ENCODE measurements at regions not wholly inside any gene's neighbourhood (a gene's known extent, or its start where the extent isn't known, plus 50 kb on each side); places are given as distances from the start of the nearest gene placed in this dataset.

- H3K27ac ChIP-seq (ENCODE audit: low read depth, low read length): no peak overlapping the region
- no peaks in the 10 kb centered on the region for H3K9me3 ChIP-seq (ENCODE audit: control insufficient read depth, insufficient read depth, low read length)
- H3K4me1 ChIP-seq (ENCODE audit: control insufficient read depth, insufficient read depth, low read length): no peaks in the 10 kb centered on the region
- WGBS (ENCODE audit: insufficient coverage): no CpG with 5 or more reads among the region's 2 CpGs
- H3K36me3 ChIP-seq (ENCODE audit: control insufficient read depth, insufficient read depth, low read length): no peaks in the 10 kb centered on the region
- no peak overlapping the region for H3K4me3 ChIP-seq (ENCODE audit: low read depth, low read length)
- no peak for DNase-seq (ENCODE audit: low read depth in 4 of 6, low spot score in 6 of 6)
- no peaks in the 10 kb centered on the region for H3K27me3 ChIP-seq (ENCODE audit: control insufficient read depth, insufficient read depth, low read length)
These were observed 90.2 kb upstream of the CTSC start for GRCh38 chr11:88427719-88428118.

DNA sequence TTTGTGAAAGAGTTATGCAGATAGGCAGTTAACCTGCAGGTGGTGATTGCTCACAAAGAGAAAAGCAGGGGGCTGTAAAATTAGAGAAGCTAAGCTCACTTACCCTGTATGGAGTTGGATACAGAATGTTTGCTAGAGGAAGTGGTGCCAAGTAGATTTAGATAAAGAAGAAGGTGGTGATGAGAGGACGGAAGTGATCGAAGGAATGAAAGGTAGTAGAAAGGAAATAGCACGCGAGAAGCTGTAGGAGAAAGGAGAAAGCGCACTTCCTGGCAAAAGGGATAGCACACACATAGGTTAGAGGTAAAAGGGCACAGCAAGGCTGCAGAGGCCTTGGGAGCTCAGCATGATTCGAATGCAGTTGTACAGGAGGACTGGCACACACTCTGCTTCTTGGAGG, 87.3 kb upstream of the CTSC start:
- no peaks in the 10 kb centered on the region for H3K36me3 ChIP-seq (ENCODE audit: control insufficient read depth, insufficient read depth, low read length)
- no peaks in the 10 kb centered on the region for H3K4me1 ChIP-seq (ENCODE audit: control insufficient read depth, insufficient read depth, low read length)
- H3K27me3 ChIP-seq (ENCODE audit: control insufficient read depth, insufficient read depth, low read length): no peaks in the 10 kb centered on the region
- H3K27ac ChIP-seq (ENCODE audit: low read depth, low read length): no peak overlapping the region
- H3K4me3 ChIP-seq (ENCODE audit: low read depth, low read length): no peak overlapping the region
- no peak for DNase-seq (ENCODE audit: low read depth in 4 of 6, low spot score in 6 of 6)
- WGBS (ENCODE audit: insufficient coverage): 96% methylated on average over 5 of the region's 6 CpGs
- H3K9me3 ChIP-seq (ENCODE audit: control insufficient read depth, insufficient read depth, low read length): no peaks in the 10 kb centered on the region

GRCh38 chr11:88421530-88421929, 84.0 kb upstream of the CTSC start:
- peak in 1 of 6 donors; percentile 15 for DNase-seq (ENCODE audit: low read depth in 4 of 6, low spot score in 6 of 6)
- H3K9me3 ChIP-seq (ENCODE audit: control insufficient read depth, insufficient read depth, low read length): no peaks in the 10 kb centered on the region
- H3K27me3 ChIP-seq (ENCODE audit: control insufficient read depth, insufficient read depth, low read length): no peaks in the 10 kb centered on the region
- H3K4me1 ChIP-seq (ENCODE audit: control insufficient read depth, insufficient read depth, low read length): no peaks in the 10 kb centered on the region
- H3K36me3 ChIP-seq (ENCODE audit: control insufficient read depth, insufficient read depth, low read length): no peaks in the 10 kb centered on the region
- H3K27ac ChIP-seq (ENCODE audit: low read depth, low read length): no peak overlapping the region
- WGBS (ENCODE audit: insufficient coverage): 50% methylated on average over 1 of the region's 1 CpG
- no peak overlapping the region for H3K4me3 ChIP-seq (ENCODE audit: low read depth, low read length)

DNA sequence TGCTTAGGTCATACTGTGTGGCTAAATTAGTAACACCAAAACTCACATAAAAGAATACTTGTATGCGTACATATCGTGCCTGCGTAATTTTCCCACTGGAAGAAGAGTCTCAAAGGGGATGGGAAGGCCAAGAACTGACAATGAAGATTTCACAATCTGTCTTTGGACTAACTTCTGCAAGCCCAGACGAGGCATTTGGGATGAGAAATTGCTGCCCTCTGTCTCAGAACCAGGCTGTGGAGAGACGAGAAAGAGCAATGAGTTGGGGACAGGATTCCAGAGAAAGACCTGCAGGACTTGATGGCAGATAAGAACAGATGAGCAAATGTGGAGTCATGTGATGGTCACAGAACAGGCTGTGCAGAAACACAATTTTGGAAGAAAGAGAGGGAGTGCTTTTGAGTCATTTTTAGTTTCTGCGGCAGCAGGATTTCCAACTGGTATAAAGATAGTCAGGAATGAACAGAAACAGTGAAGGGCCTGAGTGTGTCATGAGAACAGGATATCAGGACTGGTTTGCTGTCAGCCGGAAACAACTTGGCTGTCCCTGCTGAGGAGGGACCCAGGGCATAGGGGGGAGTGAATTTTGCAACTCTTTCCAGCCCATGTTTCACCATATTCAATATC, 82.7 kb upstream of the CTSC start:
- no peak for DNase-seq (ENCODE audit: low read depth in 4 of 6, low spot score in 6 of 6)
- Histone ChIP-seq H3K27ac (ENCODE audit: low read depth, low read length) (no peak overlapping the region), H3K9me3 (ENCODE audit: control insufficient read depth, insufficient read depth, low read length) (no peaks in the 10 kb centered on the region), H3K4me1 (ENCODE audit: control insufficient read depth, insufficient read depth, low read length) (no peaks in the 10 kb centered on the region), H3K4me3 (ENCODE audit: low read depth, low read length) (no peak overlapping the region), H3K27me3 (ENCODE audit: control insufficient read depth, insufficient read depth, low read length) (no peaks in the 10 kb centered on the region), H3K36me3 (ENCODE audit: control insufficient read depth, insufficient read depth, low read length) (no peaks in the 10 kb centered on the region)
- WGBS (ENCODE audit: insufficient coverage): 75% methylated on average over 5 of the region's 7 CpGs

- H3K9me3 ChIP-seq (ENCODE audit: control insufficient read depth, insufficient read depth, low read length): no peaks in the 10 kb centered on the region
- no peak overlapping the region for H3K27ac ChIP-seq (ENCODE audit: low read depth, low read length)
- H3K27me3 ChIP-seq (ENCODE audit: control insufficient read depth, insufficient read depth, low read length): no peaks in the 10 kb centered on the region
- H3K4me3 ChIP-seq (ENCODE audit: low read depth, low read length): no peak overlapping the region
- no peak for DNase-seq (ENCODE audit: low read depth in 4 of 6, low spot score in 6 of 6)
- H3K36me3 ChIP-seq (ENCODE audit: control insufficient read depth, insufficient read depth, low read length): no peaks in the 10 kb centered on the region
- 40% methylated on average over 1 of the region's 3 CpGs for WGBS (ENCODE audit: insufficient coverage)
- no peaks in the 10 kb centered on the region for H3K4me1 ChIP-seq (ENCODE audit: control insufficient read depth, insufficient read depth, low read length)
These were observed 81.0 kb upstream of the CTSC start for GRCh38 chr11:88418508-88418907.

- Histone ChIP-seq H3K27ac (ENCODE audit: low read depth, low read length) (no peak overlapping the region), H3K4me1 (ENCODE audit: control insufficient read depth, insufficient read depth, low read length) (no peaks in the 10 kb centered on the region), H3K27me3 (ENCODE audit: control insufficient read depth, insufficient read depth, low read length) (no peaks in the 10 kb centered on the region), H3K9me3 (ENCODE audit: control insufficient read depth, insufficient read depth, low read length) (no peaks in the 10 kb centered on the region), H3K4me3 (ENCODE audit: low read depth, low read length) (no peak overlapping the region), H3K36me3 (ENCODE audit: control insufficient read depth, insufficient read depth, low read length) (no peaks in the 10 kb centered on the region)
- no peak for DNase-seq (ENCODE audit: low read depth in 4 of 6, low spot score in 6 of 6)
- 67% methylated on average over 1 of the region's 1 CpG for WGBS (ENCODE audit: insufficient coverage)
These were observed 78.0 kb upstream of the CTSC start for GRCh38 chr11:88415495-88415894.

GRCh38 chr11:88414981-88415413, 77.5 kb upstream of the CTSC start:
- DNase-seq (ENCODE audit: low read depth in 4 of 6, low spot score in 6 of 6): no peak
- Histone ChIP-seq H3K4me1 (ENCODE audit: control insufficient read depth, insufficient read depth, low read length) (no peaks in the 10 kb centered on the region), H3K36me3 (ENCODE audit: control insufficient read depth, insufficient read depth, low read length) (no peaks in the 10 kb centered on the region), H3K27me3 (ENCODE audit: control insufficient read depth, insufficient read depth, low read length) (no peaks in the 10 kb centered on the region), H3K27ac (ENCODE audit: low read depth, low read length) (no peak overlapping the region), H3K9me3 (ENCODE audit: control insufficient read depth, insufficient read depth, low read length) (no peaks in the 10 kb centered on the region), H3K4me3 (ENCODE audit: low read depth, low read length) (no peak overlapping the region)
- no CpG with 5 or more reads among the region's 3 CpGs for WGBS (ENCODE audit: insufficient coverage)

DNA sequence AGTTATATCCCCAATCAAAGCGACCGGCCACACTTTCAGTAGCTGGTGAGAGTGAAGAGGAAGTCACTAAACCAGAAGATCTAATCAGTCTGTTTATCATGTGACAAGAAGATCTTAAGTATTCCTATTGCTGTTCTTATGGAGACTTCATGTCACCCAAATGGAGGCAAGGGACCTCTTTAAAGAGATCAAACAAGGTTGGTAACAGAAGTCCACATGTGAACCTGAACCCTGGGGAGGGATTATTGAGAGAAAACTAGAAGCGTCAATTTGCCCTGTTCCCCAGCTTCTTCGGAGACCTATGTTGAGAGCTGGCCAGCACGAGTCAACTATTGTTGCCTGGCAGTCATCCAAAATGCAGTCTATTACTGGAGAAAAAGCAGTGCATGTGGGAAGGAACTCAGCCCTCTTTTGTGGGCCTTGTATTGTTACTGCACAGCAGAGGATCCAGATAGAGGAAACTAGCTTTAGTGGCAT, 76.9 kb upstream of the CTSC start:
- Histone ChIP-seq H3K27ac (ENCODE audit: low read depth, low read length) (no peak overlapping the region), H3K4me1 (ENCODE audit: control insufficient read depth, insufficient read depth, low read length) (no peaks in the 10 kb centered on the region), H3K4me3 (ENCODE audit: low read depth, low read length) (no peak overlapping the region), H3K9me3 (ENCODE audit: control insufficient read depth, insufficient read depth, low read length) (no peaks in the 10 kb centered on the region), H3K36me3 (ENCODE audit: control insufficient read depth, insufficient read depth, low read length) (no peaks in the 10 kb centered on the region), H3K27me3 (ENCODE audit: control insufficient read depth, insufficient read depth, low read length) (no peaks in the 10 kb centered on the region)
- DNase-seq (ENCODE audit: low read depth in 4 of 6, low spot score in 6 of 6): peak; percentile 8 to 80 (median 36)
- 12% methylated on average over 3 of the region's 5 CpGs for WGBS (ENCODE audit: insufficient coverage)

DNA sequence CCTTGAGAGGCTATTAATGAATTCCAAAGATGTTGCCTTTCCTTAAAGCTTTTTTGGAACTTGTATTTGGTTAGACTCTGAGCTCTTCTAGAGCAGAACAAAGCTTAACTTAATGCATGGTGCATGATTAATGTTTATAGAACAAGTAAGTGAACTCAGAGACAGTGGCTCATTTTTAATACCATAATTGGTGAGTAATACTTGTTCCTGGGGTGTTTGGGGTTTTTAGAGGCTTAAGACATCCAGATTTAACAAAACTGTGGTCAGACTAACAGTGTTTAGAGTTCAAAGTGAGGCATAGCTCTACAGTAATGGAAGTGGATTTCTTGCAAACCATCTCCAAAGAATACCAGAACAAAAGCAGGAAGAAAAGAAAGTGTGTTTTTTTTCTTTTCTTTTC, 73.7 kb upstream of the CTSC start:
- no peak overlapping the region for H3K4me3 ChIP-seq (ENCODE audit: low read depth, low read length)
- H3K36me3 ChIP-seq (ENCODE audit: control insufficient read depth, insufficient read depth, low read length): no peaks in the 10 kb centered on the region
- no peaks in the 10 kb centered on the region for H3K4me1 ChIP-seq (ENCODE audit: control insufficient read depth, insufficient read depth, low read length)
- H3K27me3 ChIP-seq (ENCODE audit: control insufficient read depth, insufficient read depth, low read length): no peaks in the 10 kb centered on the region
- no peaks in the 10 kb centered on the region for H3K9me3 ChIP-seq (ENCODE audit: control insufficient read depth, insufficient read depth, low read length)
- H3K27ac ChIP-seq (ENCODE audit: low read depth, low read length): no peak overlapping the region
- no peak for DNase-seq (ENCODE audit: low read depth in 4 of 6, low spot score in 6 of 6)

- H3K9me3 ChIP-seq (ENCODE audit: control insufficient read depth, insufficient read depth, low read length): no peaks in the 10 kb centered on the region
- H3K4me1 ChIP-seq (ENCODE audit: control insufficient read depth, insufficient read depth, low read length): no peaks in the 10 kb centered on the region
- WGBS (ENCODE audit: insufficient coverage): no CpG with 5 or more reads among the region's 3 CpGs
- no peak overlapping the region for H3K4me3 ChIP-seq (ENCODE audit: low read depth, low read length)
- no peaks in the 10 kb centered on the region for H3K27me3 ChIP-seq (ENCODE audit: control insufficient read depth, insufficient read depth, low read length)
- H3K36me3 ChIP-seq (ENCODE audit: control insufficient read depth, insufficient read depth, low read length): no peaks in the 10 kb centered on the region
- DNase-seq (ENCODE audit: low read depth in 4 of 6, low spot score in 6 of 6): no peak
- no peak overlapping the region for H3K27ac ChIP-seq (ENCODE audit: low read depth, low read length)
These were observed 73.1 kb upstream of the CTSC start for GRCh38 chr11:88410656-88411055.
